ENCODE measurements at regions not wholly inside any gene's neighbourhood (a gene's known extent, or its start where the extent isn't known, plus 50 kb on each side); places are given as distances from the start of the nearest gene placed in this dataset.

- H3K4me3 ChIP-seq (ENCODE audit: low read length), result no peak overlapping the region
- no peak for TF ChIP-seq CTCF (conservative IDR thresholded peaks at IDR 0.05; ENCODE audit: low read length)
- DNase-seq (ENCODE audit: low read depth), result no peak
Observed at GRCh38 chr2:134197445-134197844, 56.4 kb upstream of the MGAT5 start.

GRCh38 chr2:134198006-134198634 is 55.8 kb upstream of the MGAT5 start:
- no peak for DNase-seq (ENCODE audit: low read depth)
- no peak overlapping the region for H3K4me3 ChIP-seq (ENCODE audit: low read length)
- no peak for TF ChIP-seq CTCF (conservative IDR thresholded peaks at IDR 0.05; ENCODE audit: low read length)

- DNase-seq (ENCODE audit: low read depth), result no peak
- no peak for TF ChIP-seq CTCF (conservative IDR thresholded peaks at IDR 0.05; ENCODE audit: low read length)
- no peak overlapping the region for H3K4me3 ChIP-seq (ENCODE audit: low read length)
Observed at GRCh38 chr2:134199123-134199522, 54.7 kb upstream of the MGAT5 start.

GRCh38 chr2:134200036-134200618 is 53.7 kb upstream of the MGAT5 start:
- no peak overlapping the region for H3K4me3 ChIP-seq (ENCODE audit: low read length)
- TF ChIP-seq CTCF (conservative IDR thresholded peaks at IDR 0.05; ENCODE audit: low read length), result no peak
- no peak for DNase-seq (ENCODE audit: low read depth)

GRCh38 chr2:134201533-134201932 is 52.3 kb upstream of the MGAT5 start:
- no peak for DNase-seq (ENCODE audit: low read depth)
- no peak for TF ChIP-seq CTCF (conservative IDR thresholded peaks at IDR 0.05; ENCODE audit: low read length)
- no peak overlapping the region for H3K4me3 ChIP-seq (ENCODE audit: low read length)

GRCh38 chr2:134202371-134202770 is 51.5 kb upstream of the MGAT5 start:
- DNase-seq (ENCODE audit: low read depth), result peak; percentile 26
- H3K4me3 ChIP-seq (ENCODE audit: low read length), result no peak overlapping the region
- no peak for TF ChIP-seq CTCF (conservative IDR thresholded peaks at IDR 0.05; ENCODE audit: low read length)

GRCh38 chr2:134203175-134203574 is 50.7 kb upstream of the MGAT5 start:
- H3K4me3 ChIP-seq (ENCODE audit: low read length), result no peak overlapping the region
- no peak for TF ChIP-seq CTCF (conservative IDR thresholded peaks at IDR 0.05; ENCODE audit: low read length)
- DNase-seq (ENCODE audit: low read depth), result no peak
